HL-60 (cell line): ENCODE measurements at regions not wholly inside any gene's neighbourhood (a gene's known extent, or its start where the extent isn't known, plus 50 kb on each side); places are given as distances from the start of the nearest gene placed in this dataset.

Source experiments
- CTCF ChIP-seq: IDR thresholded peaks from one replicate; pipeline ENCODE4 v1.5.1; 2011; ENCODE audit warnings: low read length, control low read depth, inconsistent platforms; ENCODE audit not compliant: insufficient read depth
- POLR2AphosphoS5 ChIP-seq: IDR thresholded peaks from 2 replicates; pipeline ENCODE4 v1.6.1; 2012; ENCODE audit warnings: low read depth
- REST ChIP-seq: IDR thresholded peaks from 2 replicates; pipeline ENCODE4 v1.6.1; 2012; ENCODE audit warnings: low read depth; ENCODE audit not compliant: insufficient replicate concordance

- TF ChIP-seq POLR2AphosphoS5: no peak
- no peak for TF ChIP-seq CTCF
- TF ChIP-seq REST: no peak
Observed at GRCh38 chr13:73262862-73263627, 204.2 kb downstream of the KLF5 start.
